GM12874 (cell line): ENCODE measurements at regions not wholly inside any gene's neighbourhood (a gene's known extent, or its start where the extent isn't known, plus 50 kb on each side); places are given as distances from the start of the nearest gene placed in this dataset.

Experiments used
- TF ChIP-seq, protein P1 (sequence below): IDR thresholded peaks from 2 replicates; pipeline ENCODE4 v1.5.1; 2011; ENCODE audit warnings: low read depth, mild to moderate bottlenecking, control low read depth, low read length, moderate library complexity; ENCODE audit not compliant: insufficient read depth

DNA sequence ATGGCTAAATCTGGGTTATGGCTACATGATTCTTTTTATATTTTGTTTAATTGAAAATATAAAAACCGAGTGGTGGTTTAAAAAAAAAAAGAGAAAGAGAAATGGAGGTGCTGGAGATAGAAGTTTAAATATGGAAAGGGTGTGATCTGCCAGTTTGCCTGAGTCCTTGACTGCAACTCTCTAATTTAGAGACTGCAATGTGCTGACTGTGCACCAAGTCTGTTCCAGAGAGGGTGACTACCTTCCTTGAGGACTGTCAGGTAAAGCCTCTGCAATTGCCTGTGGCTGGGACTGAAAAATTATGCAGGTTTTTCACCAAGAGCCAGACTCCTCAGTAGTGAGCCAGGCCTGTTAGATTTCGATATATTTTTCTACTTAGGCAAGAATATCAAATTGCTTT is 1326.3 kb downstream of the BRINP3 start:
- TF ChIP-seq, protein P1, sequence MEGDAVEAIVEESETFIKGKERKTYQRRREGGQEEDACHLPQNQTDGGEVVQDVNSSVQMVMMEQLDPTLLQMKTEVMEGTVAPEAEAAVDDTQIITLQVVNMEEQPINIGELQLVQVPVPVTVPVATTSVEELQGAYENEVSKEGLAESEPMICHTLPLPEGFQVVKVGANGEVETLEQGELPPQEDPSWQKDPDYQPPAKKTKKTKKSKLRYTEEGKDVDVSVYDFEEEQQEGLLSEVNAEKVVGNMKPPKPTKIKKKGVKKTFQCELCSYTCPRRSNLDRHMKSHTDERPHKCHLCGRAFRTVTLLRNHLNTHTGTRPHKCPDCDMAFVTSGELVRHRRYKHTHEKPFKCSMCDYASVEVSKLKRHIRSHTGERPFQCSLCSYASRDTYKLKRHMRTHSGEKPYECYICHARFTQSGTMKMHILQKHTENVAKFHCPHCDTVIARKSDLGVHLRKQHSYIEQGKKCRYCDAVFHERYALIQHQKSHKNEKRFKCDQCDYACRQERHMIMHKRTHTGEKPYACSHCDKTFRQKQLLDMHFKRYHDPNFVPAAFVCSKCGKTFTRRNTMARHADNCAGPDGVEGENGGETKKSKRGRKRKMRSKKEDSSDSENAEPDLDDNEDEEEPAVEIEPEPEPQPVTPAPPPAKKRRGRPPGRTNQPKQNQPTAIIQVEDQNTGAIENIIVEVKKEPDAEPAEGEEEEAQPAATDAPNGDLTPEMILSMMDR = no peak

DNA sequence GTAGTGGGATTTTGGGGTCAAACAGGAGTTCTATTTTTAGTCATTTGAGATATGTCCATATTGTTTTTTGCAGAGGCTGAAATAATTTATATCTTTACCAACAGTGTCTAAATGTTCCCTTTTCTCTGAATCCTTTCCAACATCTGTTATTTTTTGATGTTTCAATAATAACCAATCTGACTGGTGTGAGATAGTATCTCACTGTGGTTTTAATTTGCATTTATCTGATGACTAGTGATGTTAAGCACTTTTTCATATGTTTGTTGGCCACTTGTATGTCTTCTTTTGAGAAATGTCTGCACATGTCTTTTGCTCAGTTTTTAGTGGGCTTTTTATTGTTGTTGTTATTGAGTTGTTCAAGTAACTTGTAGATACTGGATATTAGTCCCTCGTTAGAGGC is 1325.0 kb downstream of the BRINP3 start:
- TF ChIP-seq, protein P1 = no peak

DNA sequence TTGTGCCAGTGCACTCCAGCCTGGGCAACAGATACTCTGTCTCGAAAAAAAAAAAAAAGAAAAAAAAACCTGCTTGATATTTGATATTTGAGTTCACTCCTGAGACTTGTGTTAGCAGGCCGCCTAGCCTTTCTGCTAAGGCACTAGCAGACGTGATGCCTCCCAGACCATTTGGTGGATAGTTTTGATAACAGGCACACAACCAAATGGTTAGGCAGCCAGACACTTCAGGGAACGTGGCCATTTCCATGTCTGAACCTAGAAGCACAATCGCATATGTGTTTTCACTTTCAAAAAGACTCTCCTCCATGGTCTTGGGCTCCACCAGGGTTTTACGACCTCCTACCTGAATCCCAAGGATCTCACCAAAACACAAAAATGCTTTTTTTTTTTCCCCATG is 1319.5 kb downstream of the BRINP3 start:
- TF ChIP-seq, protein P1 = no peak

DNA sequence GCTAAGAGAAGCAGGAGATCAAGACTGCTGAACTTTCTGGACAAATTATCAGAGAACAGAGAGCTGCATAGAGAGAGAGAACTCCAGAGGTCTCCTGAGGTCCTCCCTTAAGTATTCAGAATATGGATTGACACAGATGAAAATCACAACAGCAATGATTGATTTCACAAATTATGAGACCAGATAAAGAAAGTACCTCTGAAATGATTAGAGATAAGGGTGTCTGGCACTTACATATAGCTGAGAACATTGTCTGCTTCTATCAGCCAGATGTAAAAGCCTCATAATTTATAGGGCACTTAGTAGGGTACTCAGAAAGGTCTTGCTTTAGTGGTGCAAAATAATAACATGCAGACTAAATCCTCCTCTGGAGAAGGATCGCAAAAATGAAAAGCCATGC is 1301.8 kb downstream of the BRINP3 start:
- TF ChIP-seq, protein P1 = no peak

GRCh38 chr1:189180057-189180456 is 1297.6 kb downstream of the BRINP3 start:
- TF ChIP-seq, protein P1 = no peak

GRCh38 chr1:189185097-189185496 is 1292.6 kb downstream of the BRINP3 start:
- TF ChIP-seq, protein P1 = no peak

DNA sequence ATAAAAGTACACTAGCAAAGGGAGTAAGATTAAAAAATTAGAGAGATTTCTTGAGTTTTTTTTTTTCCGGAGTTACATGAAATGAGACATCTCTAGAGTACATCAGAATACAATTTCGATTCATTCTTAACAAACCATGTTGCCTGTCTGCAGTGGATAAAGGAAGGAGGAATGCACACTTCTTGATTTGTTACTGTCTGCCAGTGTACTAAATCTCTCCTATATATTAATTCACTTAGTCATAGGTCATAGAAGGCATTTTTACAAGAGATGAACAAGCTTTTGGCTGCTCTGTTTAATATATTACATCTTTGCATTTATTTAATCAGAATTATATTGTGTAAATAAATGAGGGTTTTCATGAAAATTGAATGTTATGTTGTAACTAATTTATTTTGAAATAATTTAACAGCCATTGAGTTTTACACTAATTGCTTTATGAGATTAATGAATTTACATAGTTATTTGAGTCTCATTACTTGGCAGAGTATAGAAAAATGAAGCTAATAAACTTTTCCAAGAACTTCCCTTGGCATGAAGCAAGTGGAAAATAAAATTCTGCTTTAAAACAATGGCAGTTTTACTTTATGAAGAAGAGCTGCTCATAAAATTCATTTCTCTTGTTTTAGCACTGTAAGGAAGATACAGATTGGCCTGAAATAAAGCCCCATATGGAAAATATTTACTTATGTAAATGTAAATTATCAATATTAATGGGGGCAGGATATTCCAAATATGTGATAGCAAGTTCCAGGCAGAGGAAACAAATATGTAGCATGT is 1284.7 kb downstream of the BRINP3 start:
- TF ChIP-seq, protein P1 = no peak
